Muscle layer of colon (tissue), 2 donors: ENCODE measurements at regions not wholly inside any gene's neighbourhood (a gene's known extent, or its start where the extent isn't known, plus 50 kb on each side); places are given as distances from the start of the nearest gene placed in this dataset.
"Not testable (repeated sequence)": the region's sequence is repeated elsewhere in the genome, so short reads cannot be mapped to it uniquely, and the experiment has no call there.

Source experiments
- H3K27ac ChIP-seq: one replicate; pipeline ENCODE4 v1.7.0; 2013; ENCODE audit warnings: low read depth, mild to moderate bottlenecking, low read length, moderate library complexity
- H3K27me3 ChIP-seq, 2 donors: one replicate each; pipeline ENCODE4 v1.7.0; 2013; ENCODE audit warnings: low read length in 2 of 2, mild to moderate bottlenecking in 2 of 2; ENCODE audit not compliant: insufficient read depth in 2 of 2, control insufficient read depth in 1 of 2
- H3K36me3 ChIP-seq: one replicate; pipeline ENCODE4 v1.7.0; 2013; ENCODE audit warnings: mild to moderate bottlenecking, low read length; ENCODE audit not compliant: insufficient read depth
- H3K4me1 ChIP-seq: one replicate; pipeline ENCODE4 v1.7.0; 2013; ENCODE audit warnings: mild to moderate bottlenecking, low read length; ENCODE audit not compliant: insufficient read depth
- H3K4me3 ChIP-seq, 2 donors: one replicate each; pipeline ENCODE4 v1.7.0; 2013; ENCODE audit warnings: low read length in 2 of 2, low read depth in 1 of 2, mild to moderate bottlenecking in 1 of 2, moderate library complexity in 1 of 2
- H3K9ac ChIP-seq: one replicate; pipeline ENCODE4 v1.7.0; 2013; ENCODE audit warnings: low read length
- H3K9me3 ChIP-seq: one replicate; pipeline ENCODE4 v1.7.0; 2013; ENCODE audit warnings: mild to moderate bottlenecking, low read length
- donor health status: abdominal sarcoma.
- donor health status: Adenocarcinoma of cecum.

- not testable (repeated sequence) for H3K27ac ChIP-seq, H3K9ac ChIP-seq, H3K4me1 ChIP-seq, H3K4me3 ChIP-seq, H3K9me3 ChIP-seq, H3K36me3 ChIP-seq, H3K27me3 ChIP-seq
Measured at GRCh38 chr5:155672001-155672400, 655.0 kb upstream of the SGCD start.

DNA sequence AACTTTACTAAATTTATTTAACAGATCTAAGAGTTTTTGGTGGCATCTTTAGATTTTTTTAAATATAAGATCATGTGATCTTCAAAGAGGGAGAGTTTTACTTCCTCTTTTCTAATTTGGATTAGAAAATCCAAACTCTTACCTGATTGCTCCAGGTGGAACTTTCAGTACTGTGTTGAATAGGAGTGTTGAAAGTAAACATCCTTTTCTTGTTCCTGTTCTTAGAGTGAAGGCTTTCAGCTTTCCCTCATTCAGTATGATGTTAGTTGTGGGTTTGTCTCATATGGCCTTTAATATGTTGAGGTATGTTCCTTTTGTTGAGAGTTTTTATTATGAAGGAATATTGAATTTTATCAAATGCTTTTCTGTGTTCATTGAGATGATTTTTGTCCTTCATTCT lies 650.0 kb upstream of the SGCD start:
- Histone ChIP-seq H3K27me3 (no peaks in the 10 kb centered on the region), H3K27ac (no peak overlapping the region), H3K4me1 (no peaks in the 10 kb centered on the region), H3K9ac (no peak overlapping the region), H3K36me3 (no peaks in the 10 kb centered on the region), H3K4me3 (no peak overlapping the region), H3K9me3 (no peaks in the 10 kb centered on the region)

- Histone ChIP-seq H3K36me3 (no peaks in the 10 kb centered on the region), H3K4me3 (no peak overlapping the region), H3K4me1 (no peaks in the 10 kb centered on the region), H3K9ac (no peak overlapping the region), H3K27me3 (no peaks in the 10 kb centered on the region), H3K27ac (no peak overlapping the region), H3K9me3 (no peaks in the 10 kb centered on the region)
Measured at GRCh38 chr5:155678371-155678770, 648.6 kb upstream of the SGCD start.

DNA sequence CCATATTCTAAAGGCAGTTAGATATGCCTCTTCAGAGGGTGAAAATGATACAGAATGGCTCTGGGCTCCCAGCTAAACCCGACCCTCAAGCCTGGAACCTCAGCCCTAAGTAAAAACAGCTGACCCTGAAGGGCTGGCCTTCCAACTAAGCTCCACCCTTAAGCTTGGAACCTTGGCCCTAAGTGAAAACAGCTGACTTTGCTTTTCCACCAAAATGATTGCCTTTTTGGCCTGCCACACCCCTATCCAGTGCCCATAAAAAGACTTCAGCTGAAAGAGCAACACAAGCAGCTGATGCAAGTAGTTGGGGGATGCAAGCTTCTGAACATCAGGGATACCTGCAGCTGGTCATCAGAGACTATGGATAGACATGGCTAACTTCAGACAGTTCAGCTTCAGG lies 647.4 kb upstream of the SGCD start:
- Histone ChIP-seq H3K4me1 (no peaks in the 10 kb centered on the region), H3K4me3 (no peak overlapping the region), H3K9ac (no peak overlapping the region)

DNA sequence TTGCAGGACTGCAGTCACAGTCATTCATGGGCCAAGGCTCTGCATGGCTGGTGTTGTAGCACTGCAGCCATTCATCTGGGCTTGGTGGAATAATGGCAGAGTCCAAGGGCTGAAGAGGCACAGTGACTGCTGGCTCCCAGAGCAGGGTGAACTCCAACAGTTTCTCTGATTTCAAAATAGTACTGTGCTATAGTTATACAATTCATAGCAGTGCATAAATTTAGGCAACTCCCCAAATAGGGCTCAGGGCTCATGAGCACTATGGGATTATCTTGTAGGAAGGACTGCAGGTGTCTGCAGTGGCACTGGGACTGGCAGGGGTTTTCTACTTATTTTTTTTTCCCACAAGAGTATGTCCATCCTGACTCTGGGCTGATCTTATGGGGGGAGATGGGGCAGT lies 642.5 kb upstream of the SGCD start:
- H3K9ac ChIP-seq, result no peak overlapping the region
- H3K4me1 ChIP-seq, result no peaks in the 10 kb centered on the region
- no peak overlapping the region for H3K4me3 ChIP-seq
- no peaks in the 10 kb centered on the region for H3K27me3 ChIP-seq
- H3K36me3 ChIP-seq, result no peaks in the 10 kb centered on the region
- H3K9me3 ChIP-seq, result no peaks in the 10 kb centered on the region
- no peak overlapping the region for H3K27ac ChIP-seq

More for the DNA sequence above, 647.4 kb upstream of the SGCD start:
- no peaks in the 10 kb centered on the region for H3K9me3 ChIP-seq
- H3K27me3 ChIP-seq, result no peaks in the 10 kb centered on the region
- no peak overlapping the region for H3K27ac ChIP-seq
- H3K36me3 ChIP-seq, result no peaks in the 10 kb centered on the region

DNA sequence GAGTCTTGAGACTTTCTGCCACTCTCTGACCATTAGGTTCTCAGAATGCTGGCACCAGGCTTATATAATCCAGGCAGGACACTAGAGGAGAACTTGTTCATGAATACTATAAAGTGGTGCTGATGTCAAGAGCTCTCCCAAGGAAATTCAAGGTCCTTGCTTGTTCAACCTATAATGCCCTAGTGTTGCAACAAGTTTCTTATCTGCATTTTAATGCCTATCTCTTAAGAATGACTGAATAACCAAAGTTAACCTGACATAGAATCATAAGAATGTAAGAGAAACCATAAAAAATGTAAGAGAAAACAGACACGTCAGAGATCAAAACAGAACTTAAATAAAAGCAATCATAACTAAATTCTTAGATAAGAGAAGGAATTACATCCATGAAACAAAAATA lies 640.8 kb upstream of the SGCD start:
- Histone ChIP-seq H3K9me3 (no peaks in the 10 kb centered on the region), H3K4me1 (no peaks in the 10 kb centered on the region), H3K9ac (no peak overlapping the region), H3K36me3 (no peaks in the 10 kb centered on the region), H3K27ac (no peak overlapping the region), H3K4me3 (no peak overlapping the region), H3K27me3 (no peaks in the 10 kb centered on the region)

DNA sequence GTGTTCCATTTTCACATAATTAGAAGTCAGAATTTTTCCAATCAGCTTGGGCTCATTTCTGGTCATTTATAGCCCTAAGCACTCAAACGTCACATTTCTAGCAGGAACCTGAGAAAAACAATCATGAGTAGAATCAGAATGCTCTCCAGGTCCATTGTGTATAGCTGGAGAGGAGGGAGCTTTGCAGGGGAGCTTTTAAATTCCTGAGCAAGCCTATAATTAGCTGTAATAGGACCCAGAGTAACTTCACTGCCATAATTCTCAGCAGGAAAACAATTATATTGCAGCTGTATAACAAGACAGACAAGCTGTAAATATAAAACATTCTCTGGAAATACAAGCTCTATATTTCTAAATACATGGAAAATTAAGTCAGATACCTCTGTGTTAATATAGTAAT lies 637.6 kb upstream of the SGCD start:
- Histone ChIP-seq H3K27me3 (no peaks in the 10 kb centered on the region), H3K4me3 (no peak overlapping the region), H3K9ac (no peak overlapping the region), H3K4me1 (no peaks in the 10 kb centered on the region), H3K36me3 (no peaks in the 10 kb centered on the region), H3K27ac (no peak overlapping the region), H3K9me3 (no peaks in the 10 kb centered on the region)

GRCh38 chr5:155696362-155696761 lies 630.6 kb upstream of the SGCD start:
- H3K9ac ChIP-seq, result no peak overlapping the region
- peaks cover 4% of the 10 kb centered on the region for H3K9me3 ChIP-seq
- no peaks in the 10 kb centered on the region for H3K4me1 ChIP-seq

DNA sequence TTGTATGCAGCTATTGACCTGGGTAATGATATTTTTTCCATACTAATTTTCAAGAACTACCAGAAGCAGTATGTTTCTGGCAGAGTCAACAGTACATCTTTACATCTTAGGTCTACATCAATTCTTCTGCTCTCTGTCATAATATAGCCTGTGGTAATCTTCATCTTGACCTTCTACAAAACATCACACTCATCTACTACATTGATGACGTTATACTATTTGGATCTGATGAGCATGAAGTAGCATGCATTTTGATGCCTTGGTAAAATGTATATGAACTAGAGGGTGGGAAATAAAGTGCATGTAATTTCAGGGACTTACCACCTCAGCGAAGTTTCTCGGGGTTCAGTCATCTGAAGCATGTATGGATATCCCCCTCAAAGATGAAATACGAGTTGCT lies 629.7 kb upstream of the SGCD start:
- no peak overlapping the region for H3K4me3 ChIP-seq
- H3K9me3 ChIP-seq, result peaks cover 4% of the 10 kb centered on the region
- no peaks in the 10 kb centered on the region for H3K4me1 ChIP-seq
- no peaks in the 10 kb centered on the region for H3K36me3 ChIP-seq
- no peak overlapping the region for H3K9ac ChIP-seq
- no peak overlapping the region for H3K27ac ChIP-seq
- H3K27me3 ChIP-seq, result no peaks in the 10 kb centered on the region

More at GRCh38 chr5:155696362-155696761, 630.6 kb upstream of the SGCD start:
- H3K4me3 ChIP-seq, result no peak overlapping the region
- no peaks in the 10 kb centered on the region for H3K27me3 ChIP-seq
- no peak overlapping the region for H3K27ac ChIP-seq
- no peaks in the 10 kb centered on the region for H3K36me3 ChIP-seq

DNA sequence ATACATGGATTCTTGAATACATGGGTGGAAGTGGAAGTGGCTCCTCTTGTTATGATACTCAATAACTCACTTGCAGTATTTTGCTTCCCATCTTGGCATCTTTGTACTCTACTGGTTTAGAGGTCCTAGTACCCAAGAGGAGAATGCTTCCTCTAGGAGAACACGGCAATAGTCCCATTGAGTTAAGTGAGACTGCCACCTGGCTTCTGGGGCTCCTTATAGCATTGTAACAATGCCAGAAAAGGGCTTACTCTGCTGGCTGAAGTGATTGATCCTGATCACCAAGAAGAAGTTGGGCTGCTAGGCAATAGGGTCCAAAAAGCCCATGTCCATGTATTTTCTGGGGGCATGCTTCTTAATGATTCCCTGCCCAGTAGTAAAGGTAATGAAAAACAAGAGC lies 627.6 kb upstream of the SGCD start:
- H3K36me3 ChIP-seq, result no peaks in the 10 kb centered on the region
- H3K27ac ChIP-seq, result no peak overlapping the region
- no peak overlapping the region for H3K4me3 ChIP-seq
- no peaks in the 10 kb centered on the region for H3K4me1 ChIP-seq
- peaks cover 4% of the 10 kb centered on the region for H3K9me3 ChIP-seq
- H3K27me3 ChIP-seq, result no peaks in the 10 kb centered on the region
- no peak overlapping the region for H3K9ac ChIP-seq

DNA sequence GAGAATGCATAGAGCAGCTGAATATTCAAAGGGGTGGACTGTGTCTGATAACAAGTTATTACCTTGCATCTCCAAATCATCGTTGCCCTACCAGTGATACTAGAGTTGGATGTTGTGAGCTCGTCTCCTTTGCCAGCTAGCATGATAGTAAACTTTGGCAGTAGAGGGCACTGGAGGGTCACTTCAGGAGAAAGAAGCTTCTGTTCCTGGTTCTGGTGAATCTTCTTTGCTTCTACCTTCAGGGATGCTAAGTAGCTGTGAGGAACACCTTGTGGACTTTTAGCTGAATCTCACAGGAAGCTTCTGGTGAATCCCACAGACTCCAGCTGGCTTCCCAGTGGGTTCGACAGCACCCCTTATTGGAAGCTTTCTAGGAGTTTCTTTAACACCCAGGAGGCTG lies 626.6 kb upstream of the SGCD start:
- Histone ChIP-seq H3K9ac (no peak overlapping the region), H3K4me3 (no peak overlapping the region), H3K9me3 (peaks cover 4% of the 10 kb centered on the region), H3K27ac (no peak overlapping the region), H3K27me3 (no peaks in the 10 kb centered on the region), H3K36me3 (no peaks in the 10 kb centered on the region), H3K4me1 (no peaks in the 10 kb centered on the region)

DNA sequence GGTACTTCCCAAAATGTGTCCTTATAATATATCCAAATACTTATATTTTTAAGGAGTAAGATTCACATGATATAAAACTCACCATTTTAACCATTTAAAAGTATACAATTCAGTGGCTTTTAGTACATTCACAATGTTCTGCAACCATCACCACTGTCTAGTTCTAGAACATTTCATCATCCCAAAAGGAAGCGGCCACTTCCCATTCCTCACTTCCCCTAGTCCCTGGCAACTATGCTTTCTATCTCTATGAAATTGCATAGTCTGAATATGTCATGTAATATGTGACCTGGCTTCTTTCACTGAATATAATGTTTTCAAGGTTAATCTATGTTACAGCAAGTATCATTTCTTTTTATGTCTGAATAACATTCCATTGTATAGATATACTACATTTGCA lies 615.1 kb upstream of the SGCD start:
- Histone ChIP-seq H3K27ac (no peak overlapping the region), H3K9me3 (no peaks in the 10 kb centered on the region), H3K4me1 (no peaks in the 10 kb centered on the region), H3K36me3 (no peaks in the 10 kb centered on the region), H3K4me3 (no peak overlapping the region), H3K27me3 (no peaks in the 10 kb centered on the region), H3K9ac (no peak overlapping the region)
